ENCODE measurements at regions not wholly inside any gene's neighbourhood (a gene's known extent, or its start where the extent isn't known, plus 50 kb on each side); places are given as distances from the start of the nearest gene placed in this dataset.

DNA sequence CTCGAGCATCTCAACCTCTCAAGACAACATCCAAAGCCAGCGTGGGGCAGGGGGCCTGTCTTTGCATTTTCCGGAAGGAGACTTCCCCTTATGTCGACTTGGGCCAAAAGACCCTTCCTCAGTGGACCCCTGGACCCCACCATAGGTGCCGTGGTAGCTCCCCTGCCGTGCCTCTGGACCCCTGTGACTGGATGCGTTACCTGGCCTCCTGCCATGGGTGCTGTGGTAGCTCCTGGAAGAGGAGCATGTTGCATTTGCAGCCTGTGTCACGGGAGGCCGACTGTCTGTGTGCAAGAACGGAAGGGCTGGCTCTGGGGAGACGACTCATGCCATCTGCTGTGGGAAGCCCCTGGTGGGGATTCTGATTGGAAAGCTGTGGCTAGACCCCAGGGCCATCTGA, 130.1 kb downstream of the FOXL1 start:
- intact Hi-C loops (cut with DNase I, micrococcal nuclease), result no loop called here
- DNase-seq, result no peak
- ATAC-seq, result no peak

DNA sequence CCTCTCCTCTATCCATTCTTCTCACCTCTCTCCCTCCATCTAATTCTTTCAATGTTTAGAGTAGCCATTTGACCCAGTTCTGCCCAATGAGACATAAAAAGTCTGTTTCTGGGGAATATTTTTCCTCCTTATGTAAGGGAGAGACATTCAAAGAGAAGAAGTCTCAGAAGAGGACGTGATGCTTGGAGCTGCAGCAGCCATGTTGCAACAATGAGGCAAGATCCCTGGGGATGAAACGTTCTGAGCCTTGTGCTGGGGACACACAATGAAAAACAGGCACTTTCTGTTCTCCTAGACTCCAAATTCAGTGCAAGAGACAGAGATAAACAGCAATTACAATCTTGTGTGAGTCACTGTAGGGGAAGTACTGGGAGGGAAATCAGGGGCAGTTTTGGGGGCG, 130.8 kb downstream of the FOXL1 start:
- intact Hi-C loops (cut with DNase I, micrococcal nuclease), result no loop called here
- DNase-seq (no peak), ATAC-seq (no peak)

DNA sequence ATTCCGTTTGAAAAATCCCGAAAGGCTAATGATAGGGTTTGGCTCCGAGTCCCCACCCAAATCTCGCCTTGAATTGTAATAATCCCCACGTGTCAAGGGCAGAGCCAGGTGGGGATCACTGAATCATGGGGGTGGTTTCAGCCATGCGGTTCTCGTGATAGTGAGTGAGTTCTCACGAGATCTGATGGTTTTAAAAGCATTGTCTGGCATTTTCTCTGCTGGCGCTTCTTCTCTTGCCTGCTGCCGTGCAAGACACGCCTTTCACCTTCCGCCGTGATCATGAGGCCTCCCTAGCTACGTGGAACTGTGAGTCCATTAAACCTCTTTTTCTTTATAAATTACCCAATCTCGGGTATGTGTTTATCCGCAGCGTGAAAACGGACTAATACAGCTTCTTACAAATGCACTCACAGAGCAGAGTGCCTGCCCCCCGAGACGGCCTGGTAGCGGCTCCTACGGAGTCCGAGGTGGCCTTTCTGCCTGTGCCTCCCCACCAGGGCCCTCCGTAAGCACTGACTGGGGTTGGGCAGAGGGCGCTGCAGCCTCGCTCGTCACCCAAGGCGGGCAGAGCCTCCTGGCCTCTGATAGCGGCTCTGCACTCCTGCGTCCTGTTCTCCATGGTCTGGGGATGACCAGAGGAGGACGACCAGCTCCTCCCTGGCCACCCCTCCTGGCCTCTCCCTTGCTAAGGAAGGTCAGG, 131.7 kb downstream of the FOXL1 start:
- intact Hi-C loops (cut with DNase I, micrococcal nuclease), result no loop called here
- DNase-seq, result no peak
- ATAC-seq, result no peak

DNA sequence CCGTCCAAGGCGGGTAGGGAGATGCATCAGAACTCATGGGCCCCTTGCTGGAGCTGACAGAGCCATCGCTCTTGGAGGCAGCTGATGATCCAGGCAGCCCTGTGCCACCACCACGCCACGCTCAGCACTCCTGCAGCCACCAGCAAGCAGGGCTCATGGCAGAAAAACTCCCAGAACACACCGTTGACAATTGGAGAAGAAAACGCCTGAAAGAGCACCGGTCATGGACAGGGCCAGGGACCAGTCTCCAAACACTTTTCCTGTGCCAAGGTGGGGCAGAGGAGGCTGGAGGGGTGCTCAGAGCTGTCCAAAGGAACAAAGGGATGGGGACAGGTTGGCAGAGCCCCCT, 132.2 kb downstream of the FOXL1 start:
- intact Hi-C loops (cut with DNase I, micrococcal nuclease), result no loop called here
- DNase-seq (no peak), ATAC-seq (no peak)

DNA sequence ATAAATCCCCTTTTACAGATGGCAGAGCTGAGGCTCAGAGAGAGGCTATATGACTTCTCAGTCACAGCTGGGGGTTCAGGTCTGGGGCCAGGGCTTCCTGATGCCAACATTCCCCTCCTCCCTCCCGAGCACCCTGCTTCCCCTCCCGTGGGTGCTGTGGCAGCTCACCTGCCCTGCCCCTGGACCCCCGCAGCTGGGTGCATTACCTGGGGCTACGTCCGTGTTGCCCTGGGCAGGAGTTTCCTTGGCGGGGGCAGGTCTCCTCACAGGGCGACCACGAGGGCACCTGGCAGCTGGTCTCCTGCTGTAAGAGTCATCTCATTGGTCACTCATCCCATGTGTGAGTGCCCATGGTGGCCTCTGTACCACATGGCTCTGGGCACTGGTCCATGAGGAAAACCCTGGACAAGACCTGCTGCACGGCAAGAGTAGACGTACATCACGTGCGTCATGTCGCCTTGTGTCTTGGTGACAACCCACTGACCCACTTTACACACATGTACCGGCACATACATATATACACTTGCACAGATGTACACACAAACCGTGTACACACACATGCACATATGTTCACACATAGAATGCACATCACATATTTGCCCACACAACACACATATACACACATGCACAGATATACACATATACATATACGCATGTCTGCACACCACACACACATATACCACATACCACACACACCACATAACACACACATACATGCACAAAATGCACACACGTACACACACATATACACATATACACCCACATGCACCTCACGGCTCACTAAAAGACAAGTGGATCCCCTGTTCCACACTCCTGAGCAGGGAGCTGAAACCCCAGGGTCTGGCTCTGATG, 134.0 kb downstream of the FOXL1 start:
- intact Hi-C loops (cut with DNase I, micrococcal nuclease), result no loop called here
- ATAC-seq, result no peak
- DNase-seq, result no peak

DNA sequence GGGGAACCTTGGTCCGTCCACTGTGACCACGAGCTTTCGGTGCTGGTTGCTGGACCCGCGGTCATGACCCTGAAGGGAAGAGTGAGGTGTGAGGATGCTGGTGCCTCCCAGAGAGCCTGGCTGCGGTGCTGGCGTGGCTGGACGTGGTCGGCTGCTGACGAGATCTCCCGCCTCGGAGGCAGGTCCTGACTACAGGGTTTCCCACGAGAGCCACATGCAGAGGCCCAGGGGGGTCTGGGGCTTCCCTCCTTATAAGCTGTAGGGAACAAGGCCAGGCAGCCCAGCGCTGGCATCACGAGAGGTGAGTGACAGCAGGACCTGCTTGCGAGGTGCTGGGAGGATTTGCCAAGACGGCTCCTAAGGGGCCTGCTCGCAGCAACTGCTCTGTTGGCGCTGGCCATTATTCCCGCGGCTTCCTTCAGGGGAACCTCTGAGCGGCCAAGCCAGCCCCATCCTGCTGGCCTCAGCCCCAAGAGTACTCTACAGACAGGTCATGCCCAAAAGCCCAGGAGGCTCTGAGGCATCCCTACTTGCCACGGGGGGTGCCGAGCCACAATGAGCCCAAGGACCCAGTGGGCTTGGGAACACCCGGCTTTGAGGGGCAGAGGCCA, 134.8 kb downstream of the FOXL1 start:
- ATAC-seq, result no peak
- intact Hi-C loops (cut with DNase I, micrococcal nuclease), result no loop called here
- DNase-seq, result no peak

DNA sequence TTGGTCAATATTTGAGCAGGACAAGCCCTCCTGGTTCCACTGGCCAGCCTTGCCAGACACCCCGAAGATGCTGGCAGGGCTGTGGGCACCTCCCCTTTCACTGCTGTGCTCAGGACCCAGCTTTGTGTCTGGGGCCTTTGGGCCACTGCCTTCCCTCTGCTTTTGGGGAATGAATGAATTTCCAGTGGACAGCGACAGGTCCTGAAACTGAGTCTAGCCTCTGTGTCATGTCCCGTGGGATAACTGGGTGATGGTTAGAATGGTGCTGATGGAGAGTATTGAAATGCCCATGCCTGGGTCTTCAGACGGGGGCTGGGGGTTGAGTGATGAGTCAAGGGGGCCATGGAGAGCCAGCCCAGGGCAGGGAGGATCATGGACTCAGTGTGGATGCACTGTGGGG, 135.8 kb downstream of the FOXL1 start:
- DNase-seq, result no peak
- intact Hi-C loops (cut with DNase I, micrococcal nuclease), result no loop called here
- ATAC-seq, result no peak

DNA sequence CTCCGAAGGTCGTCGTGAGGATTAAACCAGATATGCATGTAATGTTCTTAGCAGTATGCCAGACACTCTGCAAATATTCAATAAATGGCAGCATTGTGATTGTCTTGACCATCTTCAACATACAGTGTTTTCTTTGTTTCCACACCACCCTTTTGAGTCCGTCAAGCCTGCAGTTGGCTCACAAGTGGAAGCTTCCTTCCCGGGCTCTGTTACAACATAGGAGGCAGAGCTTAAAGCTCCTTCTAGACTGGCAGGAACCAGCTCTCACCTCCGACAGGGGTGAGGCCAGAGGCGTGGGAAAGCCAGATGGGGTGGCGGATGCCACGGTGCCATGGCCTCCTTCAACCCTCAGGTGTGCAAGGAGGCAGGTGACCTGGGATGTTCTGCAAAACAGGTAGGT, 138.3 kb downstream of the FOXL1 start:
- DNase-seq (no peak), ATAC-seq (no peak)
- intact Hi-C loops (cut with DNase I, micrococcal nuclease), result no loop called here

DNA sequence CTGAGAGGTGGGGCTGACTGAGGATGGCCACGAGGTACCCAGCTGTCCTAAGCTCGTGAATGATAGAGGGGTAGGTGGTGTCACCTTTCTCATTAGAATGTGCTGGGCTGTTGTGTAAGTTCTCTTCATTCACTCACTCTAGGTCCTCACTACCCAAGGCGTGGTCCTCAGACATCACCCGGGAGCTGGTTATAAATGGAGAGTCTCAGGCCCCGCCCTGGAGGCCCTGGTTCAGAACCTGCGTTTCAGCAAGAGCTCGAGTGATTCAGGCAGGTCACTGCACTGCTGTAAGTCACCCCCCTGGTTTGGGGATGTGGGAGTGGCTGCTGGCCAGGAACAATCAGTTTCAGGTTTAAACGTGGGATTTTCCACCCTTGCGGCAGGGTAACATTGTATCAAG, 139.8 kb downstream of the FOXL1 start:
- ATAC-seq (no peak), DNase-seq (no peak)
- intact Hi-C loops (cut with DNase I, micrococcal nuclease), result no loop called here

DNA sequence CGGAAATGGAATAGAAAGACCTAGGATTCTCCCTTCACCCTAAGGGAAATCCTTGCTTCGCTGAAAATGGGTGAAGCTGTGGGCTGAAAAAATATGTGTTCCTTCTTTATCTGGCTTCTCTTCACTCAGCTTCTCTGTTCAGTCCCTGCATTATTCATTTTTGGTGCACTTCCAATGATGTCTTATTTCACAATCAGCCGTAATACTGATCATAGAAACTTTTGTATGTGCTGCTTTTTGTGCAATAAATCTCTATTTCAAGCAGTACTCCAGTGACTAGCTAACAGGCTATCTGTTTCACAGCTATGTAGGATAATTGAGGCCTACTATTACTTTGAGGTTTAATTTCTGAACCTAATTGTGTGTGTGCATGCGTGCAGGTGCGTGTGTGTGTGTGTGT, 144.6 kb downstream of the FOXL1 start:
- intact Hi-C loops (cut with DNase I, micrococcal nuclease), result no loop called here
- ATAC-seq (no peak), DNase-seq (no peak)

DNA sequence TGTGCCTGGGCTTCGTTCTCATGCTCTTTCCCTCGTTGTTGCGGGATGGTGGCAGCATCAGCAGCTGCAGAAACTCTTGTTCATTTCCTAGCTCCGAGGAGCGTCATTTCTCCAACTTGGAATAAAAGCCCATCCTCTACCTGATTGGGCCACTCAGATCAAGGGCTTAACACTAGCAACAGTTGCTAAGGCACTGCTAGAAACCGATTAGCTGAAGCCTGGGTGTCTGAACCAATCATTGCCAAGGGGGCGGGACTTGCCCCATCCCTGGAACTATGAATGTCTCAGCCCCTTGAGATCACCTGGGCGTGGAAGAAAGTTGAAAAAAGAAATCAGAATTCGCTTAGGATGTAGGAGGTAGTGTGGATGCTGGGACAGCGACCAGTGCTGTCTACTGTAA, 145.3 kb downstream of the FOXL1 start:
- ATAC-seq, result no peak
- DNase-seq, result no peak
- intact Hi-C loops (cut with DNase I, micrococcal nuclease), result no loop called here

DNA sequence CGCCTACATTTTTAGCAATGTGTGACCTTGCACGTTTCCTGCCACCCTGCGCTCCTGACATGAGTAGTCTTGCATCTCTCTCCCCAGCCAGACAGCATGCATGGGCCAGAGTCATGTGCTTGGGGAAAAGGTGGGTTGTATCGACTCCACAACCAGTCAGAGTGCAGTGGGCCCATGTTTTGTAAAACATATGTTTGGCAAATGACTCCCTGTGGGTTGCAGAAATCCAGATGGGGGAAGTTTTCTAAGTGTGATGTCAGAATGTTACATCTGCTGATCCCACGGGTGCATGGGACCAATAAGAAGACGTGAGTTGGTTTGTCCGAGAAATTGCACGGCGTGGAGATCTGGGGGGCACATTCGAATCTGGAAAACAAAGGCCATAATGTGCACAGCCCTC, 147.1 kb downstream of the FOXL1 start:
- DNase-seq, result no peak
- ATAC-seq, result no peak
- intact Hi-C loops (cut with DNase I, micrococcal nuclease), result no loop called here

DNA sequence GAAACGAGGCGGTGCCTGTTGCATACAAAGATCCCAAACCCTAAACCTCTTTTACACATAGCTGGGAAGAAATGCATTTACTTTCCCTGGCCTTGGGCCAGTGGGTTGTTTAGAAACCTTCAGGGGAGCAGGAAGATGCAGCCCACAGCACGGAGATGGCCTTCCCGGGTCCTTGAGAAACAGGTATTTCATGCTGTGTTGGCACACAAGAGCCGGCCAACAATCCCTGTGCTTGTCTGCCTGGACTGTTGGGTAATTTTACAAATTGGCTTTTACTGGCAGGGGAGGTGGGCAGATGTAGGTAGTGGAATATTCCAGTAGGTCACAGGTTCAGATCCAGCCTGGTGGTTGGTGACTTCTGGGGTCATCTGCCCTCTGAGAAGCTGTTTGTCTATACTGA, 148.0 kb downstream of the FOXL1 start:
- intact Hi-C loops (cut with DNase I, micrococcal nuclease), result no loop called here
- no peak for DNase-seq
- no peak for ATAC-seq

DNA sequence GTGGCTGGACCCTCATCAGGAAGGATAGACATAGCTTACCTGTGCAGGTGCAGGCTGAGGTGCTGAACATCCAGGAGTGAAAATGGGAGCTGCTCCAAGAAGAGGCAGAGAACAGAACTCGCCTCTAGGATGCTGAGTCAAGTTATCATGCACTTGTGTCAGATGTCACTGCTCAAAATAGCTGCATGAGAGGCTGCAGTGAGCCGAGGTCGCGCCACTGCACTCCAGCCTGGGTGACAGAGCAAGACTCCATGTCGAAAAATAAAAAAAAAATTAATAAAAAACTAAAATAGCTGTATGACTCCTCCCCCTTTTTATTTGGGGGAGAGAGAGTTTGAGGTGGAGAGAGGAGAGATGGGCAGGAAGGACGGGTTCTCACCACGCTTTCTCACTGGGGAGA, 148.8 kb downstream of the FOXL1 start:
- DNase-seq, result no peak
- no peak for ATAC-seq
- intact Hi-C loops (cut with DNase I, micrococcal nuclease), result no loop called here

DNA sequence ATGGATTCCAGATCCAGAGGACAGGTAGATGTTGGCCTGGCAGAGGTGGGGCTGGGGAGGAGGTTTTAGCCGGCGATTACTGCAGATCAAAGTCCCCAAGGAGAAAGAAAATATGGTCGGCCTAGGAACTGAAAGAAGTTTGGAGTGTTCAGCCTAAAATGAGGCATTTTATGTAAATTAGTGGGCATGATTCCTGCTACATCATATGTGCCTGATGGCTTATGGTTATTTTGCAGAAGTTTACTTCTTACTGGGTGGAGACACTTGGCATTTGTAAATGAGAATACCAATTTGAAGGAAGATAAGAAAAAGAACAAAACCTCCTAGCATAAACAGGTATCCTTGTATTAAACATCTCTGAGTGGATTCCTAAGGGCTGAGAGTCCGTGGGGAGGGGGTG, 149.3 kb downstream of the FOXL1 start:
- intact Hi-C loops (cut with DNase I, micrococcal nuclease), result no loop called here

DNA sequence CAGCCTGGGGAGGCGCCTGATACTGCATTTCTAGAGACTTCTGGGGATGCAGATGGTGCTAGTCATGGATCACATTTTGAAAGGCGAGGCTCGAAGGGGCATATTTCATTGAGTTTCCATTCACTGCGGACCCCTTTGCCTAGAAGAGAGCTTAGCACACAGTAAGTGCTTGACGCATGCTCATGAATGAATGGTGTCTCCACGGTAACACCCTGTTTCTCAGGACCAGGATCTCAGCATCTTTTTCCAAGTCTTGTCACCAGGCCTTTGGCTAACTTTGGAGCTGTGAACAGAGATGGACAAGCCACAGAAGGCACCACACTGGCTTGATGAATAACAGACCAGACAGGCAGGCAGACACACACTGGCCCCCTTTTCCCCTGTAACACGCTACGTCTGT, 151.3 kb downstream of the FOXL1 start:
- intact Hi-C loops (cut with DNase I, micrococcal nuclease), result no loop called here
- DNase-seq, result no peak
- ATAC-seq, result no peak

More for the DNA sequence above, 149.3 kb downstream of the FOXL1 start:
- DNase-seq (no peak), ATAC-seq (no peak)

DNA sequence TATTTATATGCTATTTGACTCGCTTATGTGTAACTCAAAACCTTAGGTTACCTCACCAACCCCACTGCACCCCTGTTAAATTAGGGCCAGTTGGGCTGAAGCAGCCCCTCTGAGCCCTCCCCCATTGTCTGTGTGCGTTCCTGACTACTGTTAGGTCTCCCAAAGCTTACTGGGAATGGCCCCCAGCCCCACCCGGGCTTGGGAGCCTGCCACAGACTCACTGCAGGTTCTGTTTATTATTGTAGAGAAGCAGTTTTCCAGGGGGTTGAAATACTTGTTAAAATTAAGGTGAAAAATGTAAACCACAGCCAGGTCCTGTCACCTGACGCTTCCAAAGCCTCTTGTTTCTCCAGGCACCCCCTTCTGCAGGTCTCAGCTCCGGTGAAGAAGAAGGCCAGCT, 151.7 kb downstream of the FOXL1 start:
- intact Hi-C loops (cut with DNase I, micrococcal nuclease), result no loop called here
- no peak for DNase-seq
- no peak for ATAC-seq

DNA sequence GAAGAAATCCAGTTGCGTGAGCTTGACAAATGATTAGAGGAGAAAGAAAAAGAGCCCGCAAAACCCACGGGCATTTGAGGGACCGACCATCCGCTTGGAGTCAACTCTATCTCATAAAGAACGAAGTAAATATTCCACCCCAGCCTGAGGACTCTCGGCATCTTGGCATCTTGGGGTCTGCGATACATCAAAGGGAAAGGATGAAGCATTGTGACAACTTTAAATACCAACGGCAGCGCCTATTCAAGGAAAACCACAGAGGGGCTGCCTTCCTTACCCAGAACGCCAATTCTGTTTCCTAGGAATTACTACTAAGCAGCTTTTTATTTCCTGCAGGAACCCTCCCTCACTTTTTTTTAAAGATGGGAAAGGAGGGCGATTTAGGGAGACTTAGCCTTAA, 152.2 kb downstream of the FOXL1 start:
- DNase-seq, result no peak
- intact Hi-C loops (cut with DNase I, micrococcal nuclease), result no loop called here
- no peak for ATAC-seq

DNA sequence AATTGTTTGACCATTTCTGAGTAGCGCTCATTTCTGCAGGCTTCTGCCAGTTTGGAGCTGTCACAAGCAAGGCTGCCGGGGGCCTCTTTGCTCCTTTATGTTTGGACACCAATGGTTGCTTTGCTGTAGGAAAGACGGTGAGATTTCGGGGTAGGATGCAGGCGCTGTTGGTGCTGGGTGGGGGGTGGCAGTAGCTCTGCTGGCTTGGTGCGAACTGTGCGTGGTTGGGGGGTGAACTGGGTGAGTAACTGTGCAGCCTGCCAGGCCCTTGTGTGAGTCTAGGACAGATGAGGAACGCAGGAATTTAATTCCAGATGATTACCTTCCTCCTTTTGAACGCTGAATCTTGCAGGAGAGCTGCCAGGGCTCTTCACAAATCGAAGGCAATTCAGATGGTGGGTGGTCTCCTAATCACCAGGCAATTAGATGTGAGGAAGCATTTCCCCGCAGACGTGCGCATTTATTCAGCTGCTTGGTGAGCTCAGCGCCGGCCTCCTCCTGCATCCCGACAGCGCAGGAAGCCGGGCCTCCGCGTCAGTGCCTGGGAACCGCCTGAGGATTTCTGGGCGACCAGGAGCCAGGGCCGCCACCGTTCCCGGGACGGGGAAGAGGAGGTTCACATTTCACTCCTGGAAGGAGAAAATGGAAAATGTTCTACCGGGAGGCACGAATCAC, 154.4 kb downstream of the FOXL1 start:
- ATAC-seq (no peak), DNase-seq (no peak)
- intact Hi-C loops (cut with DNase I, micrococcal nuclease), result no loop called here

Measured in left colon (tissue), 2 donors.